ENCODE measurements at regions not wholly inside any gene's neighbourhood (a gene's known extent, or its start where the extent isn't known, plus 50 kb on each side); places are given as distances from the start of the nearest gene placed in this dataset.

DNA sequence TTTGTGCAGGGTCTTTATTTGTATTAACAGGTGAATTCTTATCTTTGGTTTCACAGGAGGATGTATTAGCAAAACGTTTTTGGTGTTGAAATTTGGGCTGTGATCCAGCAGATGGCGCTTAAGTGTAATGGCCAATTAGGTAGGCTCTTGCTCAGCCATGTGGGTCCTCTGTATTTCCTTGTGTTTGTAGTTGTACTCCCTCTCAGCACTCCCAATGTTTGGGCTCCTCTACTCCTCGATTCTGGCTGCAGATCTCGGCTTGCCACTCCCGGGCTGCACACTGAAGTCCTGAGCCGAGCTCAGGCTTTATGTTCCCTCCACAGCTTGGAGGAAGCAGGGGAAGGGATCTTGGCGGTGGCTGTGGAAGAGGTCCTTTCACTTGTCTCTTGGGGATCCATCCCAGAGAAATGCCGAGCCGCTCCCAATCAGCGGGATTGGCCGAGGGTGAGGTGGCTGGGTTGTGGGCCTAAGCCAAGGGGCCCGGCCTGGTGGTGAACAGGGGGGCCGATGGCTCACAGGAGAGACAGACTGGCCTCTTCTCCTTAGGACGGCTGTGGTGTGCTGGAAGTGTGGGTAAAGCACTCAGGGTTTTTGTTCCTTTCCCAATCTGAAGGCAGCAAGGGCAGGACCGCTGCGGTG, 133.7 kb downstream of the AEBP2 start:
- intact Hi-C loops (cut with micrococcal nuclease), result loop anchor here (1.0 to 5.0 kb wide), 2 partner anchors 166 to 1029 kb away; no protein-coding TSS in a partner anchor

DNA sequence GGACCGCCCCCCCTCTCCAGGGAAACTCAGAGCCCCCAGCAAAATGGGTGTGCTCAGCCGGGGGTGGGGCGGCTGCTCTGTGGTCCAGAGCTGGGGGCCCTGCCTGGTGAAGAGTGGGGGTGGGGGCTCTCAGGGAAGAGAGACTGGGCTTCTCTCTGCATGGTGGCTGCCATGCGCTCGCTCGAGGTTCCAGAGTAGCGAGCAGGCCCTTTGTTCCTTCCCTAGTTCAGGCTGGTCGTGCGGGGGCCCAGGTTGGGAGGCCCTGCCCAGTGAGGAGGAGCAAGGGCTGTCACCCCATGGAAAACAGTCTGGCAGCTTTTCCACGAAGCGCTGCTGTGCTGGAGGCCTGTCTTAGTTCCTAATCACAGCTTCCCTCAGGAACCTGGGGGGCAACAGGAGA, 134.6 kb downstream of the AEBP2 start:
- intact Hi-C loops (cut with micrococcal nuclease), result loop anchor here (1.0 to 5.0 kb wide), 2 partner anchors 165 to 1028 kb away; no protein-coding TSS in a partner anchor

DNA sequence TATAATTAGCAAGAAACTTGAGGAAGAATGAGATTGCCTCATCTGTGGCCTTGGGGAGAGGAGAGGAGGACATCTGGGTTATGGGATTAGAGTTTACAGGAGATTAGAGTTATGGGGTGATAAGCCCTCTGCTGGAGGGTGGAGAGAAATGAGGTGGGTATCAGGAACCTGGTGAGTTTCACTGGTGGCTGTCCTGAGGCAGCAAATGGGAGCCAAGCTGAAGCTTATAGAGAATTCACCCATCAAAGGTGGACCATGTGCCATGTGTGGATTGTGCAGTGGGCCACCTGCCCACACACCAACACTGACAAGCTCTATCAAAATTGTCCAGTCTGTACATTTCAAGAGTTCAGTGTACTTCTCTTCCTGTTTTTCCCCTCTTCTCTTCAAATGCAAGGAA, 135.3 kb downstream of the AEBP2 start:
- intact Hi-C loops (cut with micrococcal nuclease), result loop anchor here (5.0 kb wide), 1 partner anchor 1028 kb away; no protein-coding TSS in a partner anchor

DNA sequence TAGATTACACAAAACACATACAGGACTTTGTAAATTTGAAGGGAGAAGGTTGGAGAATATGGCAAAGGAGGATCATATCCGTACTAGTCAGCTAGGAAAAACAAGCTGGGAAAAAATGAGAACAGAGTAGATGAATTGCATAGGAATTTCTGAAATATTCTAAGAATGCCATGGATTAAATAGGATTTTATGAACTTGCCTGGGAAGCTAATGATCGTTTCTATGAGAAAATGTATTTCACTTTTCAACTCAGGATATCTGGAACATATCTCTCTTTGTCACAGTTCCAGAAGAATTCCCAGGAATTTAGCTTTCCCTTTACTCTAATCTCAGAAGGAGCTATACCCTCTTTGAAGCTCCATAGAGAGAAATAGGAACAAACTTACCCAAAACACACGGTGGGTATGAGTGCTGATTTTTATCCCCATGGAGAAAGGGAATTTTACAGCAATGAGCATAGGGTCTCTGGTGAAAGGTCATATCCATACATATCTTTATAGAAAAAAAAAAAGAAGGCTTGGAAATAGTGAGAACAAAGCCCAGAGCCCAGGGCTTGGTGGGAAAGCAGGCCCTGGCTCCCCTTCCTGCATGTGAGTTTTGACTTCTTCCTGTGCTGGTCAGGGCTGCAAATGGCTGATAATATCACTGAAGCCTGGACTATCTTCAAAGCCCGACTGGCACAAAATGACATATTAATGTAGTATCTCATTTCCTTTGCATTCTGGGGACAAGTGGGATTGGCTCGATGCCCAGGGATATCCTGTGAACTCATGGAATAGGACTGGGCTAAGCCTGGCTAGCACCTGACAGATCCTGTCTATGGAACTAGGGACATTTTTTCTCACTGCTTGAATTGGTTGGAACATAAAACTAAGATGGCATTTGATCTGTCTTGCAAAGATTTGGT, 136.3 kb downstream of the AEBP2 start:
- intact Hi-C loops (cut with micrococcal nuclease), result no loop called here

DNA sequence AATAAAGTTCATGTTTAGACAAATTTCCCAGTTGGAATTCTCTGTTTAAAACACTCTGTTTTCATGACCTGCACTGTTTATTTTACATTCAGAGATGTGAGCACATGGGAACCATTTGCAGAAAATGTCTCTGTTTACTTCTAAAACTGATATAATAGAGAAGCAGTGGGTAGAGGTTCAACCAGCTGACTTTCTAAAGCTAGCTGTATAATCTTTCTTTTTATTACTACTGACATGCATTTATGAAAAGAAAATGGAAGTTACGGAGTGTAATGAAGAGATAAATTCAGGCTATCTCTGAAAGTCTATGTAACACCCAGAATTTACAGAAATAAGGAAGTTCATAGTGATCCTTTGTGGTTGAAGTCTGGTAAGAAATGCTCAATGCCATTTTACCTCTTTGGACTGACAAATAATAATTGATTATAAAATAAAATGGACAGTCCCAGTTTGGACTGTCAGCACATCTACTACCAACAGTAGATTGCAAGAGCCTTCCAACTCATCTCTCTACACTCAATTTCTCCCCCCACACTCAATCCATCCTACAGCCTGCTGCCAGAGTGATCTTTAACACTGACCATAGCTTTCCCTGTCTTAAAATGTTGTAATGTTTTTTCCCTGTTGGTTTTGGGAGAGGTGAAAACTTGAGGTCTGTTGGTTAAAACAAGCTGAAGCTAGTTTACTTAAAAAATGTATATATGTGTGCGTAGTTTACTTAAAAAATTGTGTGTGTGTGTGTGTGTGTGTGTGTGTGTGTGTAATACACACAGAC, 137.4 kb downstream of the AEBP2 start:
- intact Hi-C loops (cut with micrococcal nuclease), result no loop called here

GRCh38 chr12:19577281-19577530, 137.9 kb downstream of the AEBP2 start:
- intact Hi-C loops (cut with micrococcal nuclease), result no loop called here

DNA sequence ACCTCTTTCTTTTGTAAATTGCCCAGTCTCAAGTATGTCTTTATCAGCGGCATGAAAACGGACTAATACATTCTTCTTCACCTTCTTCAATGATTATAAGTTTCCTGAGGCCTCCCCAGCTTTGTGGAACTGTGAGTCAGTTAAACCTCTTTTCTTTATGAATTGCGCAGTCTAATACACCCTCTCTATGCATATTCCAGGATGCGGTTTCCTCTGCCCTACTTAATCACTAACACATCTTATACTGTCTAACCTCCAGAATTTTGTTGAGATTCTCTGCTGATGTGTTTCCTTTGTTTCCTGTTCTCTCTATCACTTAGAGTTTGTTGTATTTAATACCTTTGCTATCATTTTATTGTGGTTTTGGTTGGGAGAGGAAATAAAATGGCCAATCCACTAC, 145.4 kb downstream of the AEBP2 start:
- intact Hi-C loops (cut with micrococcal nuclease), result no loop called here

DNA sequence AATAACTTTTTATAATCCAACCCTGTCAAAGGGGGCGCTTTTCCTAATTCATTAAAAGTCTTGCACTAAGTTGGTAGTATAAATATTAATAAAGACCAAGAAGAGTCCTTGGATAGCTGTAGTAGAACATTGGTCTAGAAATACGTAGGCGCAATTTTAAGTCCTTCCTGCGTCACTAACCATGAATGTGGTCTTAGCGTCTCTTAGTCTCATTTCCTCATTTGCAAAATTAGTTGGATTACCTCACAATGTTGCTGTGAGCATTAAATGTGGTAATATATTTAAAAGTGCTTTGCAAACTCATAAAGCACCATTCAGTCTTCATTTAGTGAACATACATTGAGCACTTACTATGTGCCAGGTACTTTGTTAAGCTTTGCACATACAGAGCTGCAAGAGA, 149.7 kb downstream of the AEBP2 start:
- intact Hi-C loops (cut with micrococcal nuclease), result no loop called here

GRCh38 chr12:19591951-19592350, 152.7 kb downstream of the AEBP2 start:
- intact Hi-C loops (cut with micrococcal nuclease), result no loop called here

DNA sequence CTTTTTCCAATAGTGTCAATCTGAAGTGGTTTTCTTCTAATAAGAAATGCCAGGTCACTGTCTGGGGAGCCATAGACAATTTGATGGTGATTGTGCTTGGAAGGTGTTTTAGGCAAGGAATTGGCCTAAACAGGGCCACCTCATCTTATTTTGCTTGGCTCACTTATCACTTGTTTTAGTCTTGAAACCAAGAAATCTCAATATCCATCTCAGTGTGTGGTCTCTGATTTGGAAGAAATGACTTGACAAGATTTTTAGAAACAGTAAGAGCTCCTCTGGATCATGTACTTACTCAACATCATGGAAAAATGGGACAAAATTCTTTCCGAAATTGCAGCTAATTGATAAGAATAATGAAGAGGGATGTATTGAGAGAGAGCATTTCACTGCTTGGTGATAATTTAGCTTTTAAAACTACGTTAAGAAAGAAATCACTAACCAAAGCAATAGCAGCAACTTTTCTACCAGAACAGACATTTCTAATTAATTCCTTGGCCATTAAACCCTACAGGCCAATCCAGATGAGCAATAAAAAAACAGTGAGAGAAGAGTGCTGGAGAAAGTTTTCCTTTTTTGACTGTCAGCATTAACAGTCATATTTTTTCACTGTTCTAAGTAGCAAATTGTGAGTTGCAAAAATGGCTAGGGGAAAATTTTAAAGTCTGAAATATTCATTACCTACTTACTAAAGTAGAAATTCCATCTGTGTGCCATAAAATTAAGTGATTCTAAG, 157.3 kb downstream of the AEBP2 start:
- intact Hi-C loops (cut with micrococcal nuclease), result no loop called here

GRCh38 chr12:19597167-19598026, 158.1 kb downstream of the AEBP2 start:
- intact Hi-C loops (cut with micrococcal nuclease), result no loop called here

GRCh38 chr12:19605720-19606119, 166.4 kb downstream of the AEBP2 start:
- intact Hi-C loops (cut with micrococcal nuclease), result no loop called here

- intact Hi-C loops (cut with micrococcal nuclease), result no loop called here
Measured at GRCh38 chr12:19608039-19608438, 168.7 kb downstream of the AEBP2 start.

- intact Hi-C loops (cut with micrococcal nuclease), result no loop called here
Measured at GRCh38 chr12:19613051-19613535, 173.8 kb downstream of the AEBP2 start.

DNA sequence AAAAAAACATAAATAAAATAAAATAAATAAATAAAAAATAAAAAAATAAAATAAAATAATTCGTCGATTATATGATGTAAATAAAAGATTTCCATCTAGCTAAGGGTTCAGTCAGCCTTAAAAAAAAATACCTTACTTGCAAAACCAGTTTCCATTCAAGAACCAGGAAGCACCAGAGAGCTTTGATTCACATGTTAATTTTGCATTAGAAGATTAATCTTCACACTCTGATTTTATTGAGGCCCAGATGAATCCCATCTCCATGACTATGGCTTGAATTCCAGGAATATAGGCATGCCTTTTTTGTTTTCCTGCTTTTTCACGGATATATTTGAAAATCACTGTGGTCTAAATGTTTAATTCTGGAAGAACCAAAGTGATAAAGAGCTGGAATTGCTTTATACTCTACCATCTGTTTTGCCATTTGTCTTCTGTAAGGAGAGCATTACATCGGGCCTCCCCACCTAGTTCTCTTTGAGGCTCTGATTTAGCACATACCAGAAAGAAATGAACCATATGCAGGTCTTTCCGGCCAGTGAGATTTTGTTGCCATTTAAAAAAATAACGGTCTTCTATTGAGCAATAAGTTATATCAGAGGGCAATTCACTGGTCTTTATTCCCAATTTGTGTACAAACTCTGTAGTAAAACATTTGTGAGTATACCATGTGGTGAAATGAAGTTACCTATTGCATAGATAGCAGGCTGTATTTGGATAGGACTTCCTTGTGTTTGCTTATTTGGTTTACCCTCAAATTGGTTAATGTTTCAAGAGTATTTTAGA, 175.5 kb downstream of the AEBP2 start:
- intact Hi-C loops (cut with micrococcal nuclease), result no loop called here

- intact Hi-C loops (cut with micrococcal nuclease), result no loop called here
Measured at GRCh38 chr12:19615384-19615725, 176.1 kb downstream of the AEBP2 start.

- intact Hi-C loops (cut with micrococcal nuclease), result no loop called here
Measured at GRCh38 chr12:19616781-19617180, 177.5 kb downstream of the AEBP2 start.

- intact Hi-C loops (cut with micrococcal nuclease), result no loop called here
Measured at GRCh38 chr12:19620222-19620621, 180.9 kb downstream of the AEBP2 start.

DNA sequence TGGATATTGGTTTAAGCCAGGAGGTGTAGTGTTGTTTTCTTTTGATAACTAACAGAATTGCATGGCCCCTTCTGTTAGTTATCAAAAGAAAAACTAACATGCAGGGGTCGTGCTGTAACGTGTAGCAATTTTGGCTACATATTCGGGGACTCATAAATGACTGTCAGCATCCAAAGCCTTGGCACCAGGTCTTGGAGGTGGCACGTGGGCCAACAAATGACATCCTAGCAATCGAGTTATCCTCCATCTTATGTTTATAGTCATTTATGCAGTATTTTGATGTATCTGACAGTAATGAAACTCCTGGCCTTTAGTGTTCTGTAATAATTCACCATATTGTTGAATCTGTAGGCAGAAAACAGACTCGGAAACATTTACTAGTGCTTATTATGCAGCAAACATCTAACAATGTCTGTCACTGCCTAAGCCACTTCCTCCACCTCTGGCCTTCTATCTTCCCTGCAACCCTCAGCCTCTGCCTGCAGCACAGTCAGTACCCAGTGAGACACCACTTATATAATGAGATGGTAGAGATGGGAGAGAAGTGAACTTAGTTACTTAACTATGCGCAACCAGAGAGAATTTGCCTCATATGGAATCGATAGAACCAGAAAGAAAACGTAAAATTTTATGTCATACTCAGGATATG, 184.6 kb downstream of the AEBP2 start:
- intact Hi-C loops (cut with micrococcal nuclease), result no loop called here

Data from T-helper 1 cell treated with Interleukin-12 subunit alpha and Interleukin-12 subunit beta and Interleukin-4 antibody, amounts not matched to agents 30 ng/mL and 1 ng/mL, for 36 hours (primary cell).